Upper lobe of right lung (tissue), 1 donor: ENCODE measurements at regions not wholly inside any gene's neighbourhood (a gene's known extent, or its start where the extent isn't known, plus 50 kb on each side); places are given as distances from the start of the nearest gene placed in this dataset.
"Not testable (repeated sequence)": the region's sequence is repeated elsewhere in the genome, so short reads cannot be mapped to it uniquely, and the experiment has no call there.

ENCODE experiments used
- ATAC-seq: fragments of 200-7000 bp; cut with Tn5 transposase; one replicate; pipeline ENCODE4 v1.9.1; 2020; ENCODE audit warnings: mild to moderate bottlenecking, moderate library complexity
- DNase-seq: peaks from one replicate; pipeline ENCODE4 v3.0.0-alpha.2; 2020
- H3K27ac ChIP-seq: fragments of 200-600 bp; one replicate; pipeline ENCODE4 v1.8.0; 2022
- H3K27me3 ChIP-seq: fragments of 200-600 bp; one replicate; pipeline ENCODE4 v1.8.0; 2022; ENCODE audit warnings: mild to moderate bottlenecking
- H3K36me3 ChIP-seq: fragments of 200-600 bp; one replicate; pipeline ENCODE4 v1.8.0; 2022
- H3K4me1 ChIP-seq: fragments of 200-600 bp; one replicate; pipeline ENCODE4 v1.8.0; 2022
- H3K4me3 ChIP-seq: fragments of 200-600 bp; one replicate; pipeline ENCODE4 v1.8.0; 2022; ENCODE audit warnings: mild to moderate bottlenecking
- H3K9me3 ChIP-seq: fragments of 200-600 bp; one replicate; pipeline ENCODE4 v1.8.0; 2022
- CTCF ChIP-seq: fragments of 200-600 bp; IDR thresholded peaks from one replicate; pipeline ENCODE4 v1.8.0; 2022; ENCODE audit warnings: antibody characterized with exemption
- intact Hi-C: fragments of 100-400 bp; cut with DNase I; formaldehyde crosslinking; loops from one replicate; pipeline ENCODE4 v1.11.0; 2022
- donor health status: DM: no; HTN: yes; CAD: no; lungs with severe emphysema.

- no peaks in the 10 kb centered on the region for H3K9me3 ChIP-seq
- H3K27me3 ChIP-seq = no peaks in the 10 kb centered on the region
- no peak for TF ChIP-seq CTCF
- no peak overlapping the region for H3K4me3 ChIP-seq
- no peaks in the 10 kb centered on the region for H3K36me3 ChIP-seq
- H3K4me1 ChIP-seq = no peaks in the 10 kb centered on the region
- H3K27ac ChIP-seq = no peak overlapping the region
- intact Hi-C loops = no loop called here
- ATAC-seq (no peak), DNase-seq (no peak)
These were observed 88.2 kb upstream of the THUMPD2 start for GRCh38 chr2:39867268-39867667.

- no peaks in the 10 kb centered on the region for H3K9me3 ChIP-seq
- no peak for ATAC-seq
- H3K4me1 ChIP-seq = no peaks in the 10 kb centered on the region
- TF ChIP-seq CTCF = no peak
- intact Hi-C loops = no loop called here
- no peaks in the 10 kb centered on the region for H3K36me3 ChIP-seq
- no peaks in the 10 kb centered on the region for H3K27me3 ChIP-seq
- H3K27ac ChIP-seq = no peak overlapping the region
- H3K4me3 ChIP-seq = no peak overlapping the region
- DNase-seq = no peak
These were observed 86.7 kb upstream of the THUMPD2 start for GRCh38 chr2:39865751-39866150.

- H3K4me1 ChIP-seq, DNase-seq, H3K27me3 ChIP-seq, H3K4me3 ChIP-seq, intact Hi-C loops, H3K36me3 ChIP-seq, H3K27ac ChIP-seq, H3K9me3 ChIP-seq, ATAC-seq: not testable (repeated sequence)
These were observed 84.6 kb upstream of the THUMPD2 start for GRCh38 chr2:39863672-39864071.

- intact Hi-C loops = no loop called here
- TF ChIP-seq CTCF = no peak
- ATAC-seq (no peak), DNase-seq (no peak)
- no peaks in the 10 kb centered on the region for H3K27me3 ChIP-seq
- H3K27ac ChIP-seq = no peak overlapping the region
- no peaks in the 10 kb centered on the region for H3K36me3 ChIP-seq
- no peaks in the 10 kb centered on the region for H3K9me3 ChIP-seq
- H3K4me3 ChIP-seq = no peak overlapping the region
- no peaks in the 10 kb centered on the region for H3K4me1 ChIP-seq
These were observed 81.5 kb upstream of the THUMPD2 start for GRCh38 chr2:39860538-39860937.

- no peak for ATAC-seq
- H3K4me1 ChIP-seq = no peaks in the 10 kb centered on the region
These were observed 79.6 kb upstream of the THUMPD2 start for GRCh38 chr2:39858677-39859076.

GRCh38 chr2:39855856-39856255 lies 76.8 kb upstream of the THUMPD2 start:
- ATAC-seq (no peak), DNase-seq (no peak)
- H3K27me3 ChIP-seq = no peaks in the 10 kb centered on the region
- H3K4me3 ChIP-seq = no peak overlapping the region
- no peaks in the 10 kb centered on the region for H3K36me3 ChIP-seq
- no peak overlapping the region for H3K27ac ChIP-seq
- TF ChIP-seq CTCF = no peak
- H3K9me3 ChIP-seq = no peaks in the 10 kb centered on the region
- no peaks in the 10 kb centered on the region for H3K4me1 ChIP-seq
- intact Hi-C loops = no loop called here

More at GRCh38 chr2:39858677-39859076, 79.6 kb upstream of the THUMPD2 start:
- H3K9me3 ChIP-seq = no peaks in the 10 kb centered on the region
- no peak for DNase-seq
- H3K27ac ChIP-seq = no peak overlapping the region
- no peaks in the 10 kb centered on the region for H3K27me3 ChIP-seq
- no peaks in the 10 kb centered on the region for H3K36me3 ChIP-seq
- H3K4me3 ChIP-seq = no peak overlapping the region
- no peak for TF ChIP-seq CTCF
- intact Hi-C loops = no loop called here
